ENCODE measurements at regions not wholly inside any gene's neighbourhood (a gene's known extent, or its start where the extent isn't known, plus 50 kb on each side); places are given as distances from the start of the nearest gene placed in this dataset.
"Not testable (repeated sequence)": the region's sequence is repeated elsewhere in the genome, so short reads cannot be mapped to it uniquely, and the experiment has no call there.

- DNase-seq (ENCODE audit: low read depth), result not testable (repeated sequence)
Observed at GRCh38 chr5:17083276-17083675, 134.2 kb upstream of the BASP1 start.

DNA sequence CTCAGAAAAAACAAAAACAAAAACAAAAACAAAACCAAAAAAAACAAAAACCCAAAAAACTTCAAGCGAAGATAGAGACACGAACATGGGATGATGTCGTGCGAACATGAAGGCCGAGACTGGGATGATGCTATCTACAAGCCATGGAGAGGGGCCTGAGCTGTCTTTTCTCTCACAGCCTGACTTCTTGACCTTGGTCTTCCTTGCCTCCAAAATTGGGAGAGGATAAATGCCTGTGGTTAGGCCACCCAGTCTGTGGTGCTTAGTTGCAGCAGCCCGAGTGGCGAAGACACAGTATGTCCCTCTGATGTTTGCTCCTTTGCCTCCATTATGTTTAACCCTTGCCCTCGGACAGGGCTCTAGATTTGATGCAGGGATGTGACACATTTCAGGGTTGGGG, 130.4 kb upstream of the BASP1 start:
- no peak for DNase-seq (ENCODE audit: low read depth)

DNA sequence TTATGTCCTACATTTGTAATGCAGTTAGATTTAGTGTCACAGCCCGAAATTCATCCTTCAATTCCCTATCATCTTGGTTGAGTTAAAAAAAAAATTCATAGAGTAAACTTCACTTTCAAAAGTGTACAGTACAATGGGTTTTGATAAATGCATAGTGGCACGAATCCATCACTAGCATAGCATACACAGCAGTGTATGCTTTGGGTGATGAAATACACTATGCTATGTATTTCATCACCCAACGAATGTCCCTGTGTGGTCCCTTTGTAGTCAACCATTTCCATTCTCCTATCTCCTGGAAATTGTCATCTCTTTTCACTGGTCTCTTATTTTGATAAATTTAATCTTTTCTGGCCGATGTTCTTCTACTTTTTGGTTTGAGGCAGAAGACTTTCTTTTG, 129.4 kb upstream of the BASP1 start:
- no peak for DNase-seq (ENCODE audit: low read depth)

GRCh38 chr5:17089001-17089400, 128.4 kb upstream of the BASP1 start:
- no peak for DNase-seq (ENCODE audit: low read depth)

DNA sequence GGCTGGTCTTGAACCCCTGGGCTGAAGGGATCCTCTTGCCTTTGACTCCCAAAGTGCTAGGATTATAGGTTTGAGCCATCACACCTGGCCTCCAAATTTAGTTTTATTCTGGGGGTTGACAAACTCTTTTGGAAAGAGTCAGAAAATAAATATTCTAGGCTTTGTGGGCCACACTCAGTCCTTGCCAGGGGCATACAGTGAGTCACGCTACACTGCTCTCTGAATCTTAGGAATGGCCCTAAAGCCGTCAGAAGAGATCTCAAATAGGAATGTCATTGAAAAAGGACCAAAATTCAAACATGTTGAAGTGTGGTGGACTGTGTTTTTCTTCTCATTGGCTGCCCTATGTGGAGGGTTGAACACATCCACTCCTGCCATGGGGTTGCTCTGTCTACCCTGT, 127.7 kb upstream of the BASP1 start:
- DNase-seq (ENCODE audit: low read depth), result peak; percentile 35

GRCh38 chr5:17090839-17091238, 126.6 kb upstream of the BASP1 start:
- DNase-seq (ENCODE audit: low read depth), result no peak

DNA sequence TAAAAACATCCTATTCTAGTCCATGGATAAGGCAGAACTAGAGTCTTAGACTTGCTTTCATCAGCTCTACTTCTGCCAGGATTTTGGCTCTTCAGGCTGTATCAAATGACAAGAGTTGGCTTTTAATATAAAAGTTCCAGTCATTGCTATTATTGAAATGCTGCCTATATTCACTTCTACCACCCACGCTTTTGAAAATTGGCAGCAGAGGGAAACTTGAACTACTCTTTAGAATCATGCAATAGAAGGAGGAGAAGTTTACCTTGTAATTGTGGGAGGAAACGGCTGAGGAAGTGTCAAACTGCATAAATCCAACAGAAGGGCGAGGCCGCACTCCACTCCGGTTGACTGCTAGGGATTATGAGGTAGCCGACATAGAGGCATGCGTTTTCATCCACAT, 122.6 kb upstream of the BASP1 start:
- DNase-seq (ENCODE audit: low read depth), result no peak

- DNase-seq (ENCODE audit: low read depth), result peak; percentile 31
Observed at GRCh38 chr5:17096952-17097695, 120.3 kb upstream of the BASP1 start.

GRCh38 chr5:17099946-17100345, 117.5 kb upstream of the BASP1 start:
- DNase-seq (ENCODE audit: low read depth), result peak; percentile 47

DNA sequence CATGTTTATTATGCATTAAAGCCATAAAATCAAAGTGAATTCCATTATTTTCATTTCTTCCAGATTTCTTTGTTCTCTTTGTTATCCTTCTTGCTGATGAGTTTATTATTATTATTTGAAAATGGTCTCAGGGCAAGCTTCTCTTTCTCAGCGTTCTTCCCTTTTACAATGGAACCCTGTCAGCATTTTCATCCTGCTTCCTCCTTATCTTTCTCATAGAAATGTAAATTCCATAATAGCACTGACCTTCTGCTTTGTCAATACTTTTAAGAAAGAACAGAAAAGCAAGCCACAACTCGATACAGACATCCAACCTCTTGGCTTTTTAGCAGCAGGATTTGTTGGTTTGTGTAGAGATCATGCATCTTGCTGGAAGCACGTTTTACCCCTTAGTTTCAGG, 114.0 kb upstream of the BASP1 start:
- DNase-seq (ENCODE audit: low read depth), result no peak

GRCh38 chr5:17105744-17106418, 111.5 kb upstream of the BASP1 start:
- DNase-seq (ENCODE audit: low read depth), result peak; percentile 76

DNA sequence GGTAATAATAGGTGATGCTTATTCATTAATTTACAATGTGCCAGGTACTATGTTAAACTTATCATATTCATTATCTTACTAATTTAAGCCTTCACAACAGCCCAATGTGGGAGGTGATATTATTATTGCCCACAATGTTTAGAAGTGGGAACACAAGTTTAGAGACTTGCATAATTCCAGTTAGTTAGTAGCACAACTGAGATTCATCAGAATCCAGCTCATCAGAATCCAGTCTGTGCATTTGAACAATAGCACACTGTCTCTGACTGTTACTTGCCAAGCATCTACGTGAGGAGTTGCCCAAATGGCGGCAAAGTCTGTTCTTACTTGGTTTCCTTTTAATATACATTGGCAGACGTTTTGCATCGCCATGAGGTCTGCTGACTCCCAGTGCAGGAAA, 110.9 kb upstream of the BASP1 start:
- DNase-seq (ENCODE audit: low read depth), result no peak

DNA sequence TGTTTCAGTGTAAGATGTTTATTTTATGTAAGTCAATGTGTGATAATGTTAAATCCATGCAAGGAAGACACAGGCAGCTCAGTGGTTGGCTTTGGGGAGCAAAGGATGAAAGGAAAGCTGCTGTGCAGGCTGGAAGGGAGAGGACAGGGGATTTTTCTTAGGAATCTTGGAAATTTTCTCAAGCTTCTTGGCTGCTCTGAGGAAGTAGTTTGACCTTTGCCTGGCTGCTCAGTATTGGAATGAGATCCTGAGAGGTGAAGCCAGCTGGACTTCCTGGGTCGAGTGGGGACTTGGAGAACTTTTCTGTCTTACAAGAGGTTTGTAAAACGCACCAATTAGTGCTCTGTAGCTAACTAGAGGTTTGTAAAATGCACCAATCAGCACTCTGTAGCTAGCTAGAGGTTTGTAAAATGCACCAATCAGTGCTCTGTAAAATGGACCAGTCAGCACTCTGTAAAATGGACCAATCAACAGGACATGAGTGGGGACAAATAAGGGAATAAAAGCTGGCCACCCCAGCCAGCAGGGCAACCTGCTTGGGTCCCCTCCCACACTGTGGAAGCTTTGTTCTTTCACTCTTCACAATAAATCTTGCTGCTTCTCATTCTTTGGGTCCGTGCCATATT, 105.2 kb upstream of the BASP1 start:
- not testable (repeated sequence) for DNase-seq (ENCODE audit: low read depth)

DNA sequence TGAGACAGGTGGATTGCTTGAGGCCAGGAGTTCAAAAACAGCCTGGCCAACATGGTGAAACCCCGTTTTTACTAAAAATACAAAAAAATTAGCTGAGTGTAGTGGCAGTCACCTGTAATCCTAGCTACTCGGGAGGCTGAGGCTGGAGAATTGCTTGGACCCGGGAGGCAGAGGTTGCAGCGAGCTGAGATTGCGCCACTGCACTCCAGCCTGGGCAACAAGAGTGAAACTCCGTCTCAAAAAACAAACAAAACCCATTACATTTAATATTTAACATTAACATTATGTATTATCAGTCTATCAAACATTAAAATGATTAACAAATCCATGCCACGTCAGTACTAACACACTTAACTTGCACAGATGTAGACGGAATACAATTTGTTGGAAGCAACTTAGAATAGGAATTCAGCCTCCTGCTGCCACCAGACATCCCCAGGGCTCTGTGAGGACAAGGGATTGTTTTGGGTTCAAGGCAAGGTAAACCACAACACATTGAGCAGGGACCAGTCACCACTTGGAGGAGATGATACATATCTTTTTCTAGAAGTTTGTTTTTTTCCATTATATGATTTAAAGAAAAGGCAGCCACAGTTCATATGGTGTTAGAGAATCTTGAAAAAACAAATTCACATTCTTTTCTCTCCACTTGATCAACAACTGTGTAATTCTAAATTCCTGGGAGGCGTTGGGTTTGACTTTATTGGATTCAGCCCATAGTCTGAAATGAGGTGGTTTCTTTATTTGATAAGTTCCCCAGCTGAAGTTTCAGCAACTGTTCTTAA, 104.1 kb upstream of the BASP1 start:
- peak; percentile 78 for DNase-seq (ENCODE audit: low read depth)

GRCh38 chr5:17114233-17114632, 103.2 kb upstream of the BASP1 start:
- no peak for DNase-seq (ENCODE audit: low read depth)

GRCh38 chr5:17114715-17115599, 102.5 kb upstream of the BASP1 start:
- DNase-seq (ENCODE audit: low read depth), result no peak

- no peak for DNase-seq (ENCODE audit: low read depth)
Observed at GRCh38 chr5:17115855-17116254, 101.6 kb upstream of the BASP1 start.

DNA sequence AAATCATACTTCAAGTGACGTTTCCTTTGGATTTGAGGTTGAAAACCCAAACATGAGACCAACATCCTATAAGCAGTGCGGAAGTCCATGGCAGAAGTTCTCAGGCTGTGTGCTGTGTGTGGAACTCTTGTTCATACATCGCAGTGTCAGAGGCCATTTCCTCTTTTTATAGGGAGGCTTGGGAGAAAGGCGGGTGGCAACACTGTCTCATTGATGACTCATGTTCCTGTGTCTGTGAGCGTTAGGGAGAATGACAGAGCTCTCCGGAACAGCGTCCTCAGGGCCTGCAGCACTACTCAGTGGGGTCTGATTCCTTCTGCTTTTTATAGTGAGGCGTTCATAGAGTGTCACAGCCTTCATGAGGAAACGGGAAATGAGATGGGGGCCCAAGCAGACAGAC, 98.8 kb upstream of the BASP1 start:
- peak; percentile 94 for DNase-seq (ENCODE audit: low read depth)

- DNase-seq (ENCODE audit: low read depth), result no peak
Observed at GRCh38 chr5:17120209-17120608, 97.2 kb upstream of the BASP1 start.

- no peak for DNase-seq (ENCODE audit: low read depth)
Observed at GRCh38 chr5:17121776-17122175, 95.7 kb upstream of the BASP1 start.

GRCh38 chr5:17123010-17123409, 94.4 kb upstream of the BASP1 start:
- no peak for DNase-seq (ENCODE audit: low read depth)
